B cell (primary cell): ENCODE measurements at regions not wholly inside any gene's neighbourhood (a gene's known extent, or its start where the extent isn't known, plus 50 kb on each side); places are given as distances from the start of the nearest gene placed in this dataset.

Source experiments
- ATAC-seq: fragments of 200-7000 bp; cut with Tn5 transposase; one replicate; pipeline ENCODE4 v1.10.0; 2021; ENCODE audit warnings: low read depth, mild to moderate bottlenecking, moderate number of reproducible peaks, moderate library complexity
- CTCF ChIA-PET: fragments of 350-600 bp; sonication (Branson Sonifier 250); formaldehyde crosslinking; loops from one replicate; lab custom pipeline; 2021; ENCODE audit warnings: antibody characterized with exemption, inconsistent platforms; lab: Charles Lee
- POLR2A ChIA-PET: fragments of 350-600 bp; sonication (Branson Sonifier 250); formaldehyde crosslinking; loops from one replicate; lab custom pipeline; 2021; ENCODE audit warnings: antibody characterized with exemption; lab: Charles Lee
- DNase-seq: peaks from one replicate; pipeline ENCODE4 v3.0.0; 2013
- H2AFZ ChIP-seq: 2 replicates; pipeline ENCODE4 v1.6.1; 2012; ENCODE audit warnings: mild to moderate bottlenecking, low read depth, low read length; ENCODE audit not compliant: insufficient read depth, poor library complexity, severe bottlenecking
- H3K27ac ChIP-seq, 2 donors: 1 replicate in 1 of 2; 2 replicates in 1 of 2; pipeline ENCODE4 v1.5.1; 2012 to 2013; ENCODE audit warnings: low read length in 2 of 2, mild to moderate bottlenecking in 2 of 2, moderate library complexity in 1 of 2
- H3K27me3 ChIP-seq, 4 experiments: fragments of 200-600 bp in 1 of 4; sonication (generic) in 1 of 4; replicated peaks in 1 of 4; 1 replicate in 2 of 4; 2 replicates in 2 of 4; pipeline versions ENCODE4 v1.6.1 to v1.7.0; 2013 to 2016; ENCODE audit warnings: low read length in 3 of 4, mild to moderate bottlenecking in 2 of 4, mixed read lengths in 1 of 4, moderate library complexity in 1 of 4; ENCODE audit not compliant: insufficient read depth in 4 of 4, control insufficient read depth in 3 of 4; ENCODE audit errors: control extremely low read depth in 1 of 4
- H3K36me3 ChIP-seq, 2 experiments: replicated peaks in 1 of 2; 1 replicate in 1 of 2; 2 replicates in 1 of 2; pipeline versions ENCODE4 v1.6.1 to v1.7.1; 2013; ENCODE audit warnings: low read length in 1 of 2; ENCODE audit not compliant: insufficient read depth in 2 of 2, control insufficient read depth in 1 of 2; ENCODE audit errors: control extremely low read depth in 1 of 2, extremely low read depth in 1 of 2
- H3K4me1 ChIP-seq, 2 donors: fragments of 200-600 bp in 1 of 2; sonication (generic) in 1 of 2; 1 replicate in 1 of 2; 2 replicates in 1 of 2; pipeline versions ENCODE4 v1.5.1 to v1.6.1; 2013 to 2017; ENCODE audit warnings: low read length in 2 of 2; ENCODE audit not compliant: control insufficient read depth in 2 of 2, insufficient read depth in 2 of 2
- H3K4me2 ChIP-seq: replicated peaks from 2 replicates; pipeline ENCODE3; 2012; ENCODE audit warnings: mild to moderate bottlenecking, low read depth, low read length; ENCODE audit not compliant: poor library complexity, severe bottlenecking
- H3K4me3 ChIP-seq, 5 experiments: fragments of 200-600 bp in 1 of 5; sonication (generic) in 1 of 5; 1 replicate in 3 of 5; 2 replicates in 2 of 5; pipeline versions ENCODE4 v1.5.1 to v1.7.0; 2011 to 2016; ENCODE audit warnings: low read length in 4 of 5, mild to moderate bottlenecking in 4 of 5, low read depth in 2 of 5, control low read depth in 1 of 5, moderate library complexity in 1 of 5; ENCODE audit not compliant: insufficient read depth in 1 of 5; ENCODE audit errors: control extremely low read depth in 1 of 5, extremely low read depth in 1 of 5
- H3K79me2 ChIP-seq: fragments of 200-600 bp; sonication (generic); one replicate; pipeline ENCODE4 v1.6.0; 2016; ENCODE audit warnings: low read length; ENCODE audit not compliant: control insufficient read depth, insufficient read depth
- H3K9ac ChIP-seq: fragments of 200-600 bp; sonication (generic); 2 replicates; pipeline ENCODE4 v1.6.1; 2017; ENCODE audit warnings: mild to moderate bottlenecking, low read length, moderate library complexity
- H3K9me3 ChIP-seq, 3 donors: one replicate each; pipeline versions ENCODE4 v1.6.1 to v1.7.1; 2013; ENCODE audit warnings: low read length in 2 of 3; ENCODE audit not compliant: control insufficient read depth in 2 of 3, insufficient read depth in 1 of 3; ENCODE audit errors: control extremely low read depth in 1 of 3
- H4K20me1 ChIP-seq: 2 replicates; pipeline ENCODE4 v1.6.0; 2012; ENCODE audit warnings: mild to moderate bottlenecking, low read length; ENCODE audit not compliant: insufficient read depth, control insufficient read depth, poor library complexity, severe bottlenecking
- H3K27ac Mint-ChIP-seq: one replicate; pipeline ENCODE4 v1.8.0; 2021; ENCODE audit warnings: mixed read lengths
- H3K27me3 Mint-ChIP-seq: one replicate; pipeline ENCODE4 v1.8.0; 2021; ENCODE audit warnings: mixed read lengths
- H3K4me1 Mint-ChIP-seq: one replicate; pipeline ENCODE4 v1.8.0; 2021; ENCODE audit warnings: mixed read lengths
- H3K4me3 Mint-ChIP-seq: one replicate; pipeline ENCODE4 v1.8.0; 2021; ENCODE audit warnings: mixed read lengths
- H3K9me3 Mint-ChIP-seq: one replicate; pipeline ENCODE4 v1.8.0; 2022; ENCODE audit warnings: mixed read lengths; ENCODE audit not compliant: insufficient read depth
- CTCF ChIP-seq: fragments of 200-600 bp; IDR thresholded peaks from one replicate; pipeline ENCODE4 v1.8.0; 2022; ENCODE audit warnings: antibody characterized with exemption, mild to moderate bottlenecking
- EZH2 ChIP-seq: IDR thresholded peaks from 2 replicates; pipeline ENCODE4 v1.6.1; 2012; ENCODE audit warnings: borderline replicate concordance, low read depth, mild to moderate bottlenecking, moderate library complexity, low read length; ENCODE audit not compliant: insufficient read depth, poor library complexity, severe bottlenecking
- WGBS: methylation state at CpG from one replicate; pipeline ENCODE4 v1.1.5; 2013; ENCODE audit warnings: missing lambda C conversion rate; ENCODE audit not compliant: insufficient coverage; 5-methylcytosine and 5-hydroxymethylcytosine counted together
- intact Hi-C: fragments of 100-400 bp; cut with micrococcal nuclease; formaldehyde crosslinking; loops from one replicate; pipeline ENCODE4 v1.10.0; 2022

- 21% methylated on average over 10 of the region's 10 CpGs for WGBS
- Mint-ChIP-seq H3K4me1 (no peaks in the 10 kb centered on the region), H3K27me3 (peaks cover 11% of the 10 kb centered on the region), H3K4me3 (no peak overlapping the region), H3K9me3 (peaks cover 4% of the 10 kb centered on the region), H3K27ac (no peak overlapping the region)
- Histone ChIP-seq H3K36me3 (no peaks in the 10 kb centered on the region), H3K27me3 (no peaks in the 10 kb centered on the region), H4K20me1 (no peaks in the 10 kb centered on the region), H3K4me2 (no peak overlapping the region), H3K79me2 (no peaks in the 10 kb centered on the region), H3K4me3 (no peak overlapping the region), H3K9me3 (peaks cover 0 to 42% (median 0%) of the 10 kb centered on the region in 3 donors), H3K4me1 (no peaks in the 10 kb centered on the region), H3K9ac (no peak overlapping the region), H2AFZ (no peak overlapping the region), H3K27ac (no peak overlapping the region)
- intact Hi-C loops = no loop called here
- CTCF ChIA-PET = no interaction called here
- POLR2A ChIA-PET = no interaction called here
- ATAC-seq (no peak), DNase-seq (no peak)
- no peak for TF ChIP-seq EZH2
- TF ChIP-seq CTCF = no peak
Observed at GRCh38 chr2:239532859-239533258, 132.0 kb upstream of the HDAC4 start.

DNA sequence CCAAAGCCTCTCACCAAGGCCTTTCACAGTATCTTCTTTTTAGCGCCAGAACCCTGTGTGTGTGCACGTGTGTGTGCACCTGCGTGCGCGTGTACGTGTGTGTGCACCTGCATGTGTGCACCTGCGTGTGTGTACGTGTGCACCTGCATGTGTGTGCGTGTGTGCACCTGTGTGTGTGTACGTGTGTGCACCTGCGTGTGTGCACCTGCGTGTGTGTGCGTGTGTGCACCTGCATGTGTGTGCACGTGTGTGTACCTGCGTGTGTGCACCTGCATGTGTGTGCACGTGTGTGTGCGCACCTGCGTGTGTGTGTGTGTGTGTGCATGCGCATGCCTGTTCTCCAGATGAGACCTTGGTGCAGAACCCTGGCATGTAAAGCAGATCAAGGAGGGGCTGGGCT, 131.4 kb upstream of the HDAC4 start:
- no peak for TF ChIP-seq EZH2
- TF ChIP-seq CTCF = no peak
- Mint-ChIP-seq H3K27me3 (peaks cover 6% of the 10 kb centered on the region), H3K4me1 (no peaks in the 10 kb centered on the region), H3K4me3 (no peak overlapping the region), H3K9me3 (peaks cover 4% of the 10 kb centered on the region), H3K27ac (no peak overlapping the region)
- intact Hi-C loops = no loop called here
- no peaks in the 10 kb centered on the region for H3K79me2 ChIP-seq
- no peak overlapping the region for H3K9ac ChIP-seq
- no peaks in the 10 kb centered on the region for H3K36me3 ChIP-seq
- no peaks in the 10 kb centered on the region for H3K4me1 ChIP-seq
- no peaks in the 10 kb centered on the region for H3K27me3 ChIP-seq
- no peak overlapping the region for H2AFZ ChIP-seq
- ATAC-seq = no peak
- H4K20me1 ChIP-seq = no peaks in the 10 kb centered on the region
- WGBS = 98% methylated on average over 19 of the region's 19 CpGs
- ChIA-PET CTCF (no interaction called here), POLR2A (no interaction called here)
- H3K4me3 ChIP-seq = no peak overlapping the region
- H3K9me3 ChIP-seq = peaks cover 0 to 42% (median 0%) of the 10 kb centered on the region in 3 donors
- no peak for DNase-seq
- no peak overlapping the region for H3K27ac ChIP-seq
- no peak overlapping the region for H3K4me2 ChIP-seq
